ENCODE measurements at regions not wholly inside any gene's neighbourhood (a gene's known extent, or its start where the extent isn't known, plus 50 kb on each side); places are given as distances from the start of the nearest gene placed in this dataset.

DNA sequence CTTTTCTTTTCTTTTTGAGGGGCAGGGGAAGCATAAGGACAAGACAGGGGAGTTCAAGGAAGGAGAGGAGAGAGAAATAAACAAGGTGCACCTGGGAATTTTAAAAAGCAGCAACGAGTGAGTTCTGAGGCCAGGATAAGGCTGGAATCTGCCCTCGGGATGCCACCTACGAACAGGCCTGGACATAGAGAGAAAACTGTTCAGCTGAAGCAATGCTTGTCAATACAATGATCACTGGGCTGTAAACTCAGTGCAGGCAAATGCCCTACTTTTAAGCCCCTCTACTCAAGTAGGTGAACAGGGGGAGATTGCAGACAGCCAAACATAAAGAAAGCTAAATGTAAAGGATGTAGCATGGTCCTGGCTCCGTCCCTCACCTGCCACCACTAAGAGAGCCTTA, 330.5 kb downstream of the ETAA1 start:
- TF ChIP-seq, protein P1, sequence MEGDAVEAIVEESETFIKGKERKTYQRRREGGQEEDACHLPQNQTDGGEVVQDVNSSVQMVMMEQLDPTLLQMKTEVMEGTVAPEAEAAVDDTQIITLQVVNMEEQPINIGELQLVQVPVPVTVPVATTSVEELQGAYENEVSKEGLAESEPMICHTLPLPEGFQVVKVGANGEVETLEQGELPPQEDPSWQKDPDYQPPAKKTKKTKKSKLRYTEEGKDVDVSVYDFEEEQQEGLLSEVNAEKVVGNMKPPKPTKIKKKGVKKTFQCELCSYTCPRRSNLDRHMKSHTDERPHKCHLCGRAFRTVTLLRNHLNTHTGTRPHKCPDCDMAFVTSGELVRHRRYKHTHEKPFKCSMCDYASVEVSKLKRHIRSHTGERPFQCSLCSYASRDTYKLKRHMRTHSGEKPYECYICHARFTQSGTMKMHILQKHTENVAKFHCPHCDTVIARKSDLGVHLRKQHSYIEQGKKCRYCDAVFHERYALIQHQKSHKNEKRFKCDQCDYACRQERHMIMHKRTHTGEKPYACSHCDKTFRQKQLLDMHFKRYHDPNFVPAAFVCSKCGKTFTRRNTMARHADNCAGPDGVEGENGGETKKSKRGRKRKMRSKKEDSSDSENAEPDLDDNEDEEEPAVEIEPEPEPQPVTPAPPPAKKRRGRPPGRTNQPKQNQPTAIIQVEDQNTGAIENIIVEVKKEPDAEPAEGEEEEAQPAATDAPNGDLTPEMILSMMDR (optimal IDR thresholded peaks at IDR 0.05 in 1 of 3, IDR thresholded peaks at IDR 0.05 in 1 of 3, conservative IDR thresholded peaks at IDR 0.05 in 1 of 3; ENCODE audit: extremely low read depth in 1 of 3, insufficient read depth in 2 of 3, low read length in 3 of 3): no peak
- TF ChIP-seq EZH2 (IDR thresholded peaks at IDR 0.05; ENCODE audit: low read length): no peak
